Naive thymus-derived CD4-positive, alpha-beta T cell (primary cell): ENCODE measurements at regions not wholly inside any gene's neighbourhood (a gene's known extent, or its start where the extent isn't known, plus 50 kb on each side); places are given as distances from the start of the nearest gene placed in this dataset.
"Not testable (repeated sequence)": the region's sequence is repeated elsewhere in the genome, so short reads cannot be mapped to it uniquely, and the experiment has no call there.

Experiments
- ATAC-seq: fragments of 150-1000 bp; cut with Tn5 transposase; 2 replicates; pipeline ENCODE4 v1.10.0; 2021; ENCODE audit warnings: mild to moderate bottlenecking, moderate library complexity
- CTCF ChIA-PET: fragments of 350-600 bp; sonication (Branson Sonifier 250); formaldehyde crosslinking; loops from one replicate; lab custom pipeline; 2021; ENCODE audit warnings: antibody characterized with exemption; lab: Charles Lee
- POLR2A ChIA-PET: fragments of 350-600 bp; sonication (Branson Sonifier 250); formaldehyde crosslinking; loops from one replicate; lab custom pipeline; 2021; ENCODE audit warnings: antibody characterized with exemption, inconsistent platforms; lab: Charles Lee
- DNase-seq, 9 donors: peaks; one replicate each; pipeline versions ENCODE4 v3.0.0 to v3.0.0-alpha.2; 2020 to 2022; ENCODE audit warnings: mixed read lengths in 1 of 9
- H3K27ac ChIP-seq: one replicate; pipeline ENCODE4 v1.7.0; 2013; ENCODE audit warnings: mild to moderate bottlenecking, low read depth, low read length, moderate library complexity
- H3K27me3 ChIP-seq, 2 donors: one replicate each; pipeline ENCODE4 v1.7.0; 2013; ENCODE audit warnings: low read length in 2 of 2, mild to moderate bottlenecking in 2 of 2, moderate library complexity in 2 of 2; ENCODE audit not compliant: control insufficient read depth in 2 of 2, insufficient read depth in 2 of 2
- H3K36me3 ChIP-seq, 3 experiments: 1 replicate in 2 of 3; 2 replicates in 1 of 3; pipeline ENCODE4 v1.7.0; 2013; ENCODE audit warnings: low read length in 3 of 3, mild to moderate bottlenecking in 3 of 3, moderate library complexity in 1 of 3; ENCODE audit not compliant: insufficient read depth in 3 of 3, control insufficient read depth in 2 of 3
- H3K4me1 ChIP-seq, 2 donors: one replicate each; pipeline ENCODE4 v1.7.0; 2013; ENCODE audit warnings: low read length in 2 of 2, mild to moderate bottlenecking in 2 of 2, moderate library complexity in 1 of 2; ENCODE audit not compliant: control insufficient read depth in 2 of 2, insufficient read depth in 2 of 2
- H3K4me3 ChIP-seq: 2 replicates; pipeline ENCODE4 v1.7.0; 2013; ENCODE audit warnings: mild to moderate bottlenecking, low read length
- H3K9me3 ChIP-seq, 3 experiments: 1 replicate in 2 of 3; 2 replicates in 1 of 3; pipeline ENCODE4 v1.7.0; 2013; ENCODE audit warnings: low read length in 3 of 3; ENCODE audit not compliant: control insufficient read depth in 2 of 3
- H3K27ac Mint-ChIP-seq, 9 donors: one replicate each; pipeline ENCODE4 v1.8.0; 2020 to 2022; ENCODE audit warnings: mixed read lengths in 9 of 9, mild to moderate bottlenecking in 8 of 9, moderate library complexity in 5 of 9, inconsistent platforms in 2 of 9
- H3K27me3 Mint-ChIP-seq, 5 donors: one replicate each; pipeline ENCODE4 v1.8.0; 2021 to 2022; ENCODE audit warnings: mixed read lengths in 5 of 5, mild to moderate bottlenecking in 1 of 5
- H3K36me3 Mint-ChIP-seq, 5 donors: one replicate each; pipeline ENCODE4 v1.8.0; 2020 to 2022; ENCODE audit warnings: mixed read lengths in 5 of 5, mild to moderate bottlenecking in 3 of 5, inconsistent platforms in 1 of 5
- H3K4me1 Mint-ChIP-seq, 7 donors: one replicate each; pipeline ENCODE4 v1.8.0; 2020 to 2022; ENCODE audit warnings: mixed read lengths in 7 of 7, mild to moderate bottlenecking in 3 of 7, inconsistent platforms in 1 of 7
- H3K4me3 Mint-ChIP-seq, 10 donors: one replicate each; pipeline ENCODE4 v1.8.0; 2020 to 2022; ENCODE audit warnings: mild to moderate bottlenecking in 10 of 10, mixed read lengths in 10 of 10, moderate library complexity in 6 of 10, inconsistent platforms in 2 of 10
- H3K9me3 Mint-ChIP-seq, 11 donors: one replicate each; pipeline ENCODE4 v1.8.0; 2020 to 2022; ENCODE audit warnings: mixed read lengths in 11 of 11, mild to moderate bottlenecking in 4 of 11, inconsistent platforms in 1 of 11, moderate library complexity in 1 of 11
- intact Hi-C, 2 donors: fragments of 100-400 bp; cut with micrococcal nuclease; formaldehyde crosslinking; loops; one replicate each; pipeline ENCODE4 v1.15.1; 2023

- peaks cover 0 to 5% of the 10 kb centered on the region in 2 donors for H3K27me3 ChIP-seq
- intact Hi-C loops = loop anchor here in 1 of 2 donors (10.0 kb wide), 1 partner anchor 1517 kb away; no protein-coding TSS in a partner anchor
- ChIA-PET CTCF (no interaction called here), POLR2A (no interaction called here)
- no peaks in the 10 kb centered on the region for H3K4me1 Mint-ChIP-seq
- H3K4me1 ChIP-seq = no peaks in the 10 kb centered on the region
- no peak overlapping the region for H3K4me3 ChIP-seq
- no peak overlapping the region for H3K27ac ChIP-seq
- H3K27ac Mint-ChIP-seq = no peak overlapping the region
- H3K9me3 ChIP-seq = no peaks in the 10 kb centered on the region
- H3K36me3 ChIP-seq = no peaks in the 10 kb centered on the region
- H3K9me3 Mint-ChIP-seq = peaks cover 0 to 11% (median 2%) of the 10 kb centered on the region in 11 donors
- no peak for ATAC-seq
- no peaks in the 10 kb centered on the region for H3K36me3 Mint-ChIP-seq
- peaks cover 23 to 46% (median 30%) of the 10 kb centered on the region in 5 donors for H3K27me3 Mint-ChIP-seq
- DNase-seq = no peak
- no peak overlapping the region for H3K4me3 Mint-ChIP-seq
These were observed 113.4 kb upstream of the FAM241A start for GRCh38 chr4:112031712-112032328.

GRCh38 chr4:112036886-112037285, 108.4 kb upstream of the FAM241A start:
- peaks cover 5 to 20% (median 16%) of the 10 kb centered on the region in 5 donors for H3K27me3 Mint-ChIP-seq
- no peaks in the 10 kb centered on the region for H3K36me3 Mint-ChIP-seq
- H3K27me3 ChIP-seq = peaks cover 0 to 5% of the 10 kb centered on the region in 2 donors
- intact Hi-C loops = loop anchor here in 1 of 2 donors (10.0 kb wide), 1 partner anchor 1522 kb away; no protein-coding TSS in a partner anchor
- no peak overlapping the region for H3K4me3 ChIP-seq
- no peaks in the 10 kb centered on the region for H3K9me3 ChIP-seq
- no peak overlapping the region for H3K27ac Mint-ChIP-seq
- H3K4me1 Mint-ChIP-seq = no peaks in the 10 kb centered on the region
- no peak for DNase-seq
- H3K9me3 Mint-ChIP-seq = no peaks in the 10 kb centered on the region
- no peak overlapping the region for H3K4me3 Mint-ChIP-seq
- ChIA-PET POLR2A (no interaction called here), CTCF (no interaction called here)
- H3K27ac ChIP-seq = no peak overlapping the region
- H3K36me3 ChIP-seq = no peaks in the 10 kb centered on the region
- ATAC-seq = no peak
- no peaks in the 10 kb centered on the region for H3K4me1 ChIP-seq

GRCh38 chr4:112038861-112039260, 106.4 kb upstream of the FAM241A start:
- no peaks in the 10 kb centered on the region for H3K4me1 ChIP-seq
- Mint-ChIP-seq H3K4me1 (no peaks in the 10 kb centered on the region), H3K9me3 (no peaks in the 10 kb centered on the region), H3K4me3 (no peak overlapping the region), H3K36me3 (no peaks in the 10 kb centered on the region), H3K27me3 (peaks cover 5 to 24% (median 15%) of the 10 kb centered on the region in 5 donors), H3K27ac (no peak overlapping the region)
- no peak for ATAC-seq
- no peak overlapping the region for H3K4me3 ChIP-seq
- CTCF ChIA-PET = no interaction called here
- no peak overlapping the region for H3K27ac ChIP-seq
- DNase-seq = no peak
- intact Hi-C loops = loop anchor here in 1 of 2 donors (10.0 kb wide), 1 partner anchor 1524 kb away; no protein-coding TSS in a partner anchor
- no peaks in the 10 kb centered on the region for H3K9me3 ChIP-seq
- POLR2A ChIA-PET = no interaction called here
- peaks cover 0 to 5% of the 10 kb centered on the region in 2 donors for H3K27me3 ChIP-seq
- H3K36me3 ChIP-seq = no peaks in the 10 kb centered on the region

GRCh38 chr4:112049119-112049518, 96.1 kb upstream of the FAM241A start:
- H3K4me1 Mint-ChIP-seq, H3K4me3 Mint-ChIP-seq, H3K36me3 ChIP-seq: not testable (repeated sequence)

GRCh38 chr4:112053825-112054350, 91.4 kb upstream of the FAM241A start:
- H3K9me3 ChIP-seq = no peaks in the 10 kb centered on the region
- no peaks in the 10 kb centered on the region for H3K4me1 ChIP-seq
- Mint-ChIP-seq H3K27ac (no peak overlapping the region), H3K4me3 (no peak overlapping the region), H3K27me3 (peaks cover 0 to 25% (median 15%) of the 10 kb centered on the region in 5 donors), H3K4me1 (peaks cover 0 to 6% (median 0%) of the 10 kb centered on the region in 7 donors), H3K36me3 (no peaks in the 10 kb centered on the region), H3K9me3 (no peaks in the 10 kb centered on the region)
- intact Hi-C loops = no loop called here
- no peak overlapping the region for H3K4me3 ChIP-seq
- ChIA-PET POLR2A (no interaction called here), CTCF (interaction anchor here (0.8 kb wide), 1 partner anchor 687 kb away, joined by 4 read pairs; no protein-coding TSS in a partner anchor)
- DNase-seq (no peak), ATAC-seq (no peak)
- no peak overlapping the region for H3K27ac ChIP-seq
- H3K27me3 ChIP-seq = no peaks in the 10 kb centered on the region
- no peaks in the 10 kb centered on the region for H3K36me3 ChIP-seq

More at GRCh38 chr4:112049119-112049518, 96.1 kb upstream of the FAM241A start:
- H3K9me3 Mint-ChIP-seq, H3K27me3 ChIP-seq, H3K9me3 ChIP-seq, POLR2A ChIA-PET, H3K4me3 ChIP-seq, H3K4me1 ChIP-seq, H3K36me3 Mint-ChIP-seq, H3K27ac ChIP-seq, ATAC-seq, intact Hi-C loops, DNase-seq, H3K27ac Mint-ChIP-seq, CTCF ChIA-PET: not testable (repeated sequence)
- peaks cover 4 to 17% (median 10%) of the 10 kb centered on the region in 5 donors for H3K27me3 Mint-ChIP-seq

GRCh38 chr4:112055100-112055499, 90.2 kb upstream of the FAM241A start:
- H3K4me3 ChIP-seq = no peak overlapping the region
- peaks cover 0 to 6% (median 0%) of the 10 kb centered on the region in 7 donors for H3K4me1 Mint-ChIP-seq
- ChIA-PET POLR2A (no interaction called here), CTCF (interaction anchor here (0.6 kb wide), 1 partner anchor 731 kb away, joined by 3 read pairs; no protein-coding TSS in a partner anchor)
- no peaks in the 10 kb centered on the region for H3K9me3 ChIP-seq
- no peaks in the 10 kb centered on the region for H3K36me3 ChIP-seq
- intact Hi-C loops = no loop called here
- DNase-seq = no peak
- H3K9me3 Mint-ChIP-seq = no peaks in the 10 kb centered on the region
- H3K27me3 Mint-ChIP-seq = peaks cover 0 to 21% (median 15%) of the 10 kb centered on the region in 5 donors
- no peaks in the 10 kb centered on the region for H3K36me3 Mint-ChIP-seq
- H3K27ac Mint-ChIP-seq = no peak overlapping the region
- H3K4me3 Mint-ChIP-seq = no peak overlapping the region
- H3K27me3 ChIP-seq = peaks cover 0 to under 1% of the 10 kb centered on the region in 2 donors
- ATAC-seq = no peak
- H3K4me1 ChIP-seq = no peaks in the 10 kb centered on the region
- no peak overlapping the region for H3K27ac ChIP-seq
